MM.1S (cell line): ENCODE measurements at regions not wholly inside any gene's neighbourhood (a gene's known extent, or its start where the extent isn't known, plus 50 kb on each side); places are given as distances from the start of the nearest gene placed in this dataset.

ENCODE experiments used
- DNase-seq: peaks from one replicate; pipeline ENCODE4 v3.0.0-alpha.2; 2015
- H2AFZ ChIP-seq: fragments of 300-600 bp; sonication (generic); 2 replicates; pipeline ENCODE4 v1.6.0; 2016; ENCODE audit warnings: antibody characterized with exemption, low read length
- H3F3A ChIP-seq: fragments of 300-600 bp; sonication (generic); 2 replicates; pipeline ENCODE4 v1.6.1; 2016; ENCODE audit warnings: mild to moderate bottlenecking, antibody characterized with exemption, low read length, moderate library complexity, mixed read lengths; ENCODE audit not compliant: insufficient read depth
- H3K27ac ChIP-seq: fragments of 300-600 bp; sonication (generic); 2 replicates; pipeline ENCODE4 v1.5.1; 2016; ENCODE audit warnings: mild to moderate bottlenecking, low read length
- H3K27me3 ChIP-seq: fragments of 300-600 bp; sonication (generic); replicated peaks from 2 replicates; pipeline ENCODE4 v1.6.0; 2016; ENCODE audit warnings: low read length; ENCODE audit not compliant: insufficient read depth
- H3K36me3 ChIP-seq: fragments of 300-600 bp; sonication (generic); replicated peaks from 2 replicates; pipeline ENCODE4 v1.6.1; 2016; ENCODE audit warnings: mild to moderate bottlenecking, low read length, mixed read lengths; ENCODE audit not compliant: insufficient read depth
- H3K4me1 ChIP-seq: fragments of 300-600 bp; sonication (generic); 2 replicates; pipeline ENCODE4 v1.6.1; 2016; ENCODE audit warnings: low read length, mixed read lengths
- H3K4me2 ChIP-seq: fragments of 300-600 bp; sonication (generic); 2 replicates; pipeline ENCODE4 v1.6.0; 2016; ENCODE audit warnings: low read depth, low read length
- H3K4me3 ChIP-seq: fragments of 300-600 bp; sonication (generic); 2 replicates; pipeline ENCODE4 v1.5.1; 2016; ENCODE audit warnings: low read length, mixed read lengths
- H3K79me2 ChIP-seq: fragments of 300-600 bp; sonication (generic); 2 replicates; pipeline ENCODE4 v1.6.1; 2016; ENCODE audit warnings: mixed run types, low read length, mixed read lengths
- H3K9ac ChIP-seq: fragments of 300-600 bp; sonication (generic); 2 replicates; pipeline ENCODE4 v1.6.1; 2016; ENCODE audit warnings: low read length, mixed read lengths
- H3K9me2 ChIP-seq: fragments of 300-600 bp; sonication (generic); replicated peaks from 2 replicates; pipeline ENCODE4 v1.6.1; 2016; ENCODE audit warnings: mild to moderate bottlenecking, low read length, mixed read lengths; ENCODE audit not compliant: insufficient read depth
- H3K9me3 ChIP-seq: fragments of 300-600 bp; sonication (generic); replicated peaks from 2 replicates; pipeline ENCODE4 v1.6.1; 2016; ENCODE audit warnings: mild to moderate bottlenecking, low read length, mixed read lengths; ENCODE audit not compliant: insufficient read depth
- H4K20me1 ChIP-seq: fragments of 300-600 bp; sonication (generic); 2 replicates; pipeline ENCODE4 v1.6.1; 2016; ENCODE audit warnings: mild to moderate bottlenecking, low read length, moderate library complexity, mixed read lengths; ENCODE audit not compliant: insufficient read depth
- EZH2 ChIP-seq: fragments of 300-600 bp; sonication (generic); optimal IDR thresholded peaks from 2 replicates; pipeline ENCODE3; 2017; ENCODE audit warnings: low read depth, mild to moderate bottlenecking, antibody characterized with exemption, low read length, mixed read lengths
- EZH2phosphoT487 ChIP-seq: fragments of 300-600 bp; sonication (generic); IDR thresholded peaks from 2 replicates; pipeline ENCODE4 v1.6.1; 2018; ENCODE audit warnings: antibody characterized with exemption, low read length
- TF ChIP-seq, protein P1 (sequence below): fragments of 300-600 bp; sonication (generic); IDR thresholded peaks from 2 replicates; pipeline ENCODE4 v1.5.1; 2016; ENCODE audit warnings: antibody characterized with exemption, low read length, mixed read lengths

DNA sequence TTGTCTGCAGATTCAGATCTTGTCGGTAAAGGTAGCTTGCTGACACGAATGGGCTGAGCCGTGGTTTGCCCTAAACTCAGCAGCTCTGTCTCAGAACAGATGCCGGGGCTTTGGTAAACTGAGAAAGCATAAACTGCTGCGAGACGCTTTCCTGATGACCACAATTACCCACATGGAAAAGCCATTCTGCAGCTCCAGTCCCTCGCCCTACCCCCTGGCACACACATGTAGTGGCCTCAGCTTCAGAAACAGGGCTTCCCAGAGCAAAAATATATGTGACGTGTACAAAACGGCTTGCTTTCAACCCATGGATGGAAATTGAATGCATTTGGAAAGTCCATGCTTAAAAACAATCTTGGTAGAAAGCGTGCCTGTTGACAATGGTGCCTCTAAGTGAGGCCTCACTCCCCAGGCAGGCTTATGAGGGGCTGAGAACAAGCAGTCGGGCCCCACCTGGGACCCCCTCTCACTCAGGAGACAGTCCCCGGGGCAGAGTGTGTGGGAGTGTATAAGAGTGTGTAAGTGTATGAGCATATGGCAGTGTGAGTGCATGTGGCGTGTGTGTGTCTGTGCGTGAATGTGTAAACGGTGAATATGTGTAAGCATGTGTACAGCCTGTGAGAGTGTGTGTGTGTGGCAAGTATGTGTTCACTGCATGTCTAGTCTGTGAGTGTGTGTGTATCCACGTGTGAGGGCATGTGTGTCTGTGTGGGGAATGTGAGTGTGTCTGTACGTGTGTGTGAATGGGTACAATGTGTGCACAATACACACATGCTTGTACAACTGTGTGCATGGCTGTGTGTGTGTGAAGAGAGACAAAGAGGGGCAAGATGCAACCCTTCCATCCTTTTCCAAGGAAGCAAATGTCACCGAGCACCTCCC, 88.2 kb upstream of the SMIM23 start:
- no peak for TF ChIP-seq EZH2phosphoT487
- TF ChIP-seq EZH2: no peak
- TF ChIP-seq, protein P1, sequence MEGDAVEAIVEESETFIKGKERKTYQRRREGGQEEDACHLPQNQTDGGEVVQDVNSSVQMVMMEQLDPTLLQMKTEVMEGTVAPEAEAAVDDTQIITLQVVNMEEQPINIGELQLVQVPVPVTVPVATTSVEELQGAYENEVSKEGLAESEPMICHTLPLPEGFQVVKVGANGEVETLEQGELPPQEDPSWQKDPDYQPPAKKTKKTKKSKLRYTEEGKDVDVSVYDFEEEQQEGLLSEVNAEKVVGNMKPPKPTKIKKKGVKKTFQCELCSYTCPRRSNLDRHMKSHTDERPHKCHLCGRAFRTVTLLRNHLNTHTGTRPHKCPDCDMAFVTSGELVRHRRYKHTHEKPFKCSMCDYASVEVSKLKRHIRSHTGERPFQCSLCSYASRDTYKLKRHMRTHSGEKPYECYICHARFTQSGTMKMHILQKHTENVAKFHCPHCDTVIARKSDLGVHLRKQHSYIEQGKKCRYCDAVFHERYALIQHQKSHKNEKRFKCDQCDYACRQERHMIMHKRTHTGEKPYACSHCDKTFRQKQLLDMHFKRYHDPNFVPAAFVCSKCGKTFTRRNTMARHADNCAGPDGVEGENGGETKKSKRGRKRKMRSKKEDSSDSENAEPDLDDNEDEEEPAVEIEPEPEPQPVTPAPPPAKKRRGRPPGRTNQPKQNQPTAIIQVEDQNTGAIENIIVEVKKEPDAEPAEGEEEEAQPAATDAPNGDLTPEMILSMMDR: no peak
- no peaks in the 10 kb centered on the region for H3K4me1 ChIP-seq
- no peaks in the 10 kb centered on the region for H3K9me3 ChIP-seq
- H3K27me3 ChIP-seq: no peaks in the 10 kb centered on the region
- no peak overlapping the region for H3K9ac ChIP-seq
- no peaks in the 10 kb centered on the region for H3K9me2 ChIP-seq
- H3K4me3 ChIP-seq: no peak overlapping the region
- H2AFZ ChIP-seq: no peak overlapping the region
- H3F3A ChIP-seq: no peaks in the 10 kb centered on the region
- H4K20me1 ChIP-seq: no peaks in the 10 kb centered on the region
- no peak overlapping the region for H3K4me2 ChIP-seq
- no peak for DNase-seq
- no peaks in the 10 kb centered on the region for H3K36me3 ChIP-seq
- no peak overlapping the region for H3K27ac ChIP-seq
- H3K79me2 ChIP-seq: no peaks in the 10 kb centered on the region

DNA sequence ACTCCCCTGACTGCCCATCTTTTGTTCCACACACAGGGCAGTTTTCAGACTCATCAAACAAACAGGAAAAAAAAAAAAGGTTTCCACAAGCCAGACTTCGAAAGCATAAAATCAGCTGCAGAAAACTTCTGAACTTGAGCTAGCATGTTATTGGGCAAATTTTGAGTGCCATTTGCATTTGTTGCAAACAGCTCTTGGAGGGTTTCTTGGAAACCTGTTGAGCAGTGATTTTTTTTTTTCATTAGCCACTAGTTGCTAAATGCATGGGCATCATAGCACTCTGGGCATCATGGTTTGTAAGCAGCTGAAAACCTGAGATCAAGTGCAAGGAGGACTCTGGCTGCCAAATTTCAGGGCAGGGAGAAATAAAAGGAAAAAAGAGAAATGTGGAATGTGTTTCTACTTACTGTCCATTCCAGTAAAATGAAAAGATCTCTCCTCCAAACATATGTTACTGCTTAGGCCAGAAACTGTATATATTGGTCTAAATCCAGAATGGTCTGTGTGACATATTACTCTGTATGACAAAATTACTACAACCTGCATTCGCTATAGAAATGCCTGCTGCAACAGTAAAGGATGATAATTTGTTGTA, 85.2 kb upstream of the SMIM23 start:
- Histone ChIP-seq H3K9me3 (no peaks in the 10 kb centered on the region), H3K4me3 (no peak overlapping the region), H3K27ac (no peak overlapping the region), H3K79me2 (no peaks in the 10 kb centered on the region), H2AFZ (no peak overlapping the region), H3F3A (no peaks in the 10 kb centered on the region), H3K9ac (no peak overlapping the region), H3K4me1 (no peaks in the 10 kb centered on the region), H3K4me2 (no peak overlapping the region), H3K27me3 (no peaks in the 10 kb centered on the region), H3K9me2 (no peaks in the 10 kb centered on the region), H4K20me1 (no peaks in the 10 kb centered on the region), H3K36me3 (no peaks in the 10 kb centered on the region)
- no peak for DNase-seq
- no peak for TF ChIP-seq EZH2phosphoT487
- no peak for TF ChIP-seq EZH2
- TF ChIP-seq, protein P1: no peak

DNA sequence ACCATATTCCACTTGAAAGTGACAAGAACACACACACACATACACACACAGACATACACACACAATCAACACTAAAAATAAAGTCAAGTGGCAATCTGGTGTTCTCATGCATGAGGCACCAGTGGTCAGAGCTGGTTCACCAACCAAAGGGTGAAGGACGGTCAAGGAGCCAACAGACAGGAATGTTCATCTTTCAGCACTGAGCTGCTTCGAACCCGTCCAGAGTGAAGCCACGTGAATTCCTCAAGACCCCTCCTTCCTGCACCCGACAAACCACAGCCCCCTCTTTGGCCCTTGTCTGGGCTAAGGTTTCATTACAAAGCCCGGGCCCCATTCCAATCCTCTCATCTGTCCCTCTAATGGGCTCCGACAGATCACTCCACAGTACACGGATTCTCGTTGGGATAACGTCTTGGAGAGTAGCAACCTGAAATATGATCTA, 84.5 kb upstream of the SMIM23 start:
- no peak overlapping the region for H3K4me2 ChIP-seq
- H4K20me1 ChIP-seq: no peaks in the 10 kb centered on the region
- DNase-seq: no peak
- no peaks in the 10 kb centered on the region for H3K9me2 ChIP-seq
- no peaks in the 10 kb centered on the region for H3K79me2 ChIP-seq
- no peaks in the 10 kb centered on the region for H3K27me3 ChIP-seq
- no peak for TF ChIP-seq EZH2phosphoT487
- no peak for TF ChIP-seq EZH2
- TF ChIP-seq, protein P1: no peak
- no peak overlapping the region for H3K9ac ChIP-seq
- no peak overlapping the region for H3K27ac ChIP-seq
- no peak overlapping the region for H3K4me3 ChIP-seq
- no peak overlapping the region for H2AFZ ChIP-seq
- no peaks in the 10 kb centered on the region for H3F3A ChIP-seq
- no peaks in the 10 kb centered on the region for H3K4me1 ChIP-seq
- H3K9me3 ChIP-seq: no peaks in the 10 kb centered on the region
- no peaks in the 10 kb centered on the region for H3K36me3 ChIP-seq
